CD4-positive, alpha-beta T cell (primary cell): ENCODE measurements at regions not wholly inside any gene's neighbourhood (a gene's known extent, or its start where the extent isn't known, plus 50 kb on each side); places are given as distances from the start of the nearest gene placed in this dataset.

Source experiments
- ATAC-seq: fragments of 200-7000 bp; cut with Tn5 transposase; one replicate; pipeline ENCODE4 v1.10.0; 2022; ENCODE audit warnings: mild to moderate bottlenecking; ENCODE audit not compliant: poor library complexity
- CTCF ChIA-PET: fragments of 350-600 bp; sonication (Branson Sonifier 250); formaldehyde crosslinking; loops from one replicate; lab custom pipeline; 2021; ENCODE audit warnings: antibody characterized with exemption, inconsistent platforms; lab: Charles Lee
- POLR2A ChIA-PET: fragments of 350-600 bp; sonication (Branson Sonifier 250); formaldehyde crosslinking; loops from one replicate; lab custom pipeline; 2021; ENCODE audit warnings: antibody characterized with exemption, inconsistent platforms; lab: Charles Lee
- DNase-seq, 14 experiments: peaks; one replicate each; pipeline ENCODE4 v3.0.0-alpha.2; 2013 to 2020; ENCODE audit warnings: mixed read lengths in 2 of 14
- H3K27ac ChIP-seq, 2 donors: one replicate each; pipeline versions ENCODE4 v1.5.1 to v1.7.0; 2013; ENCODE audit warnings: low read length in 2 of 2, low read depth in 1 of 2, mild to moderate bottlenecking in 1 of 2
- H3K27me3 ChIP-seq, 2 experiments: 1 replicate in 1 of 2; 2 replicates in 1 of 2; pipeline versions ENCODE4 v1.6.1 to v1.7.0; 2013; ENCODE audit warnings: low read length in 2 of 2, control low read depth in 1 of 2, mild to moderate bottlenecking in 1 of 2, moderate library complexity in 1 of 2; ENCODE audit not compliant: insufficient read depth in 2 of 2, control insufficient read depth in 1 of 2
- H3K36me3 ChIP-seq: one replicate; pipeline ENCODE4 v1.6.1; 2013; ENCODE audit warnings: low read length, control low read depth; ENCODE audit not compliant: insufficient read depth
- H3K4me1 ChIP-seq: one replicate; pipeline ENCODE4 v1.6.1; 2013; ENCODE audit warnings: low read length, control low read depth; ENCODE audit not compliant: insufficient read depth
- H3K4me3 ChIP-seq: one replicate; pipeline ENCODE4 v1.5.1; 2013; ENCODE audit warnings: mild to moderate bottlenecking, low read length, moderate library complexity
- H3K9me3 ChIP-seq, 2 experiments: 1 replicate in 1 of 2; 2 replicates in 1 of 2; pipeline versions ENCODE4 v1.6.1 to v1.7.0; 2013; ENCODE audit warnings: low read length in 2 of 2, mild to moderate bottlenecking in 2 of 2, control low read depth in 1 of 2, moderate library complexity in 1 of 2; ENCODE audit not compliant: control insufficient read depth in 1 of 2, insufficient read depth in 1 of 2
- H3K27ac Mint-ChIP-seq: one replicate; pipeline ENCODE4 v1.8.0; 2020; ENCODE audit warnings: mixed read lengths
- H3K27me3 Mint-ChIP-seq: one replicate; pipeline ENCODE4 v1.8.0; 2021; ENCODE audit warnings: mixed read lengths
- H3K36me3 Mint-ChIP-seq: one replicate; pipeline ENCODE4 v1.8.0; 2021; ENCODE audit warnings: low read depth, mixed read lengths
- H3K4me1 Mint-ChIP-seq: one replicate; pipeline ENCODE4 v1.8.0; 2021; ENCODE audit warnings: low read depth, mixed read lengths
- H3K4me3 Mint-ChIP-seq: one replicate; pipeline ENCODE4 v1.8.0; 2020; ENCODE audit warnings: mild to moderate bottlenecking, mixed read lengths
- H3K9me3 Mint-ChIP-seq: one replicate; pipeline ENCODE4 v1.8.0; 2020; ENCODE audit warnings: mixed read lengths
- intact Hi-C, 2 experiments: fragments of 100-400 bp; cut with DNase I in 1 of 2; cut with micrococcal nuclease in 1 of 2; formaldehyde crosslinking; loops; one replicate each; pipeline versions ENCODE4 v1.15.1 to v1.9.0; 2023 to 2025; cut with DNase I, micrococcal nuclease
- TF ChIP-seq, protein P1 (sequence below): fragments of 200-600 bp; IDR thresholded peaks from one replicate; pipeline ENCODE4 v1.8.0; 2022; ENCODE audit warnings: antibody characterized with exemption, mild to moderate bottlenecking

DNA sequence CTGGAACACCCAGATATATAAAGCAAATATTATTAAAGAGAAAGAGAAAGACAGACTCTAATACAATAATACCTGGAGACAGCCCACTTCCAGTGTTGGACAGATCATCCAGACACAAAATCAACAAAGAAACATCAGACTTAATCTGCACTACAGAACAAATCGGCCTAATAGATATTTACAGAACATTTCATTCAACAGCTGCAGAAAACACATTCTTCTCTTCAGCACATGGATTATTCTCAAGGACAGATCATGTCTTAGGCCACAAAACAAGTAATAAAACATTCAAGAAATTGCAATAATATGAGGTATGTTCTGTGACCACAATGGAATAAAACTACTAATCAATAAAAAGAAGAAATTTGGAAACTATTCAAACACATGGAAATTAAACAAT, 398.3 kb upstream of the DUSP10 start:
- H3K9me3 Mint-ChIP-seq = no peaks in the 10 kb centered on the region
- H3K4me1 Mint-ChIP-seq = no peaks in the 10 kb centered on the region
- no peak overlapping the region for H3K4me3 ChIP-seq
- TF ChIP-seq, protein P1, sequence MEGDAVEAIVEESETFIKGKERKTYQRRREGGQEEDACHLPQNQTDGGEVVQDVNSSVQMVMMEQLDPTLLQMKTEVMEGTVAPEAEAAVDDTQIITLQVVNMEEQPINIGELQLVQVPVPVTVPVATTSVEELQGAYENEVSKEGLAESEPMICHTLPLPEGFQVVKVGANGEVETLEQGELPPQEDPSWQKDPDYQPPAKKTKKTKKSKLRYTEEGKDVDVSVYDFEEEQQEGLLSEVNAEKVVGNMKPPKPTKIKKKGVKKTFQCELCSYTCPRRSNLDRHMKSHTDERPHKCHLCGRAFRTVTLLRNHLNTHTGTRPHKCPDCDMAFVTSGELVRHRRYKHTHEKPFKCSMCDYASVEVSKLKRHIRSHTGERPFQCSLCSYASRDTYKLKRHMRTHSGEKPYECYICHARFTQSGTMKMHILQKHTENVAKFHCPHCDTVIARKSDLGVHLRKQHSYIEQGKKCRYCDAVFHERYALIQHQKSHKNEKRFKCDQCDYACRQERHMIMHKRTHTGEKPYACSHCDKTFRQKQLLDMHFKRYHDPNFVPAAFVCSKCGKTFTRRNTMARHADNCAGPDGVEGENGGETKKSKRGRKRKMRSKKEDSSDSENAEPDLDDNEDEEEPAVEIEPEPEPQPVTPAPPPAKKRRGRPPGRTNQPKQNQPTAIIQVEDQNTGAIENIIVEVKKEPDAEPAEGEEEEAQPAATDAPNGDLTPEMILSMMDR = no peak
- ATAC-seq (no peak), DNase-seq (no peak)
- no peaks in the 10 kb centered on the region for H3K36me3 ChIP-seq
- H3K27me3 Mint-ChIP-seq = no peaks in the 10 kb centered on the region
- no peaks in the 10 kb centered on the region for H3K9me3 ChIP-seq
- H3K4me3 Mint-ChIP-seq = no peak overlapping the region
- no peak overlapping the region for H3K27ac ChIP-seq
- ChIA-PET POLR2A (no interaction called here), CTCF (no interaction called here)
- no peak overlapping the region for H3K27ac Mint-ChIP-seq
- intact Hi-C loops = no loop called here
- no peaks in the 10 kb centered on the region for H3K4me1 ChIP-seq
- no peaks in the 10 kb centered on the region for H3K36me3 Mint-ChIP-seq
- H3K27me3 ChIP-seq = no peaks in the 10 kb centered on the region

DNA sequence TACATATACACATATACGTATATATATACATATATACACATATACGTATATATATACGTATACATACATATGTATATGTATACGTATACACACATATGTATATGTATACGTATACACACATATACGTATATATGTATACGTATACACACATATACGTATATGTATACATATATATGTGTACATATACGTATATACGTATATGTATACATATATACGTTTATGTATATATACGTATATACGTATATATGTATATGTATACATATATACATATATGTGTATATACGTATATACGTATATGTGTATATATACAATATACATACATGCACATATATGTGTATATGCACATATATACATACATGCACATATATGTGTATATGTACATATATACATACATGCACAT, 396.2 kb upstream of the DUSP10 start:
- ChIA-PET CTCF (no interaction called here), POLR2A (no interaction called here)
- no peak for ATAC-seq
- Histone ChIP-seq H3K27ac (no peak overlapping the region), H3K9me3 (peaks cover 0 to 5% of the 10 kb centered on the region in 2 experiments), H3K4me3 (no peak overlapping the region), H3K36me3 (no peaks in the 10 kb centered on the region), H3K4me1 (no peaks in the 10 kb centered on the region), H3K27me3 (no peaks in the 10 kb centered on the region)
- intact Hi-C loops = no loop called here
- no peaks in the 10 kb centered on the region for H3K27me3 Mint-ChIP-seq
- H3K4me1 Mint-ChIP-seq = no peaks in the 10 kb centered on the region
- TF ChIP-seq, protein P1 = no peak
- no peaks in the 10 kb centered on the region for H3K9me3 Mint-ChIP-seq
- no peaks in the 10 kb centered on the region for H3K36me3 Mint-ChIP-seq
- no peak overlapping the region for H3K4me3 Mint-ChIP-seq
- H3K27ac Mint-ChIP-seq = no peak overlapping the region
- no peak for DNase-seq

DNA sequence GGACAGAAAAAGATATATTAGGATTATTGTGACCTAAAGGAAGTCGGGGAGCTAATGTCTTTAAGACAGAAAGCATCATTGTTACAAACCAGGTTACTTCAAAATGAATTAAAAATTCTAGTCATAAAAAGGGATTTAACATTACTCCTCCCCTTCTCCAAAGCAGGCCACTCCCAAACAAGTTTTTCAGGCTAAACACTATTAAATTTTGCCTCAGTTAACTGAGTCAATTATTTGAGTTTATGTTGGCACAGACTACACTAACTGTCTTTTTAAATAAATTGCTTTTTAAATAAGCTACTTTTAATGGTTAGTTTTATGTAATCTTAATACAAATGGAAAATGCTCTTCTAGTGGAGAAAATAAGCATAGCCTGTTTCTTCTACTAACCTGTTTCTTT, 395.0 kb upstream of the DUSP10 start:
- Mint-ChIP-seq H3K27ac (no peak overlapping the region), H3K4me1 (no peaks in the 10 kb centered on the region), H3K4me3 (no peak overlapping the region), H3K9me3 (no peaks in the 10 kb centered on the region), H3K27me3 (no peaks in the 10 kb centered on the region), H3K36me3 (no peaks in the 10 kb centered on the region)
- H3K27ac ChIP-seq = no peak overlapping the region
- no peaks in the 10 kb centered on the region for H3K36me3 ChIP-seq
- ATAC-seq = no peak
- TF ChIP-seq, protein P1 = no peak
- no peak overlapping the region for H3K4me3 ChIP-seq
- intact Hi-C loops = no loop called here
- ChIA-PET POLR2A (no interaction called here), CTCF (no interaction called here)
- no peaks in the 10 kb centered on the region for H3K4me1 ChIP-seq
- H3K27me3 ChIP-seq = no peaks in the 10 kb centered on the region
- DNase-seq = no peak
- H3K9me3 ChIP-seq = peaks cover 0 to 5% of the 10 kb centered on the region in 2 experiments
